ENCODE measurements at regions not wholly inside any gene's neighbourhood (a gene's known extent, or its start where the extent isn't known, plus 50 kb on each side); places are given as distances from the start of the nearest gene placed in this dataset.

- TF ChIP-seq CTCF (conservative IDR thresholded peaks at IDR 0.05; ENCODE audit: low read length) (no peak), EZH2phosphoT487 (IDR thresholded peaks at IDR 0.05; ENCODE audit: borderline replicate concordance) (no peak)
Observed at GRCh38 chr9:28363151-28363562, 789.9 kb upstream of the C9orf72 start.

Measured in Loucy (cell line).